Trophoblast cell (in vitro differentiated cells and primary cell): ENCODE measurements at regions not wholly inside any gene's neighbourhood (a gene's known extent, or its start where the extent isn't known, plus 50 kb on each side); places are given as distances from the start of the nearest gene placed in this dataset.
"Not testable (repeated sequence)": the region's sequence is repeated elsewhere in the genome, so short reads cannot be mapped to it uniquely, and the experiment has no call there.

Experiments
- DNase-seq, 2 donors: peaks; one replicate each; pipeline ENCODE4 v3.0.0-alpha.2; 2016
- H2AFZ ChIP-seq: 2 replicates; pipeline ENCODE4 v1.6.1; 2013; ENCODE audit warnings: low read length, moderate library complexity, mild to moderate bottlenecking; ENCODE audit not compliant: insufficient read depth, poor library complexity
- H2AK5ac ChIP-seq: 2 replicates; pipeline ENCODE4 v1.6.1; 2013; ENCODE audit warnings: mild to moderate bottlenecking, low read length
- H2BK120ac ChIP-seq: 2 replicates; pipeline ENCODE4 v1.6.1; 2013; ENCODE audit warnings: low read length, mild to moderate bottlenecking, moderate library complexity; ENCODE audit not compliant: insufficient read depth, poor library complexity
- H2BK12ac ChIP-seq: 2 replicates; pipeline ENCODE4 v1.6.1; 2013; ENCODE audit warnings: mild to moderate bottlenecking, low read length, moderate library complexity
- H2BK5ac ChIP-seq: 2 replicates; pipeline ENCODE4 v1.6.1; 2013; ENCODE audit warnings: low read length, low read depth, moderate library complexity, mild to moderate bottlenecking; ENCODE audit not compliant: poor library complexity
- H3K14ac ChIP-seq: 2 replicates; pipeline ENCODE4 v1.6.1; 2013; ENCODE audit warnings: mild to moderate bottlenecking, low read length
- H3K18ac ChIP-seq: 2 replicates; pipeline ENCODE4 v1.6.1; 2013; ENCODE audit warnings: mild to moderate bottlenecking, low read length
- H3K23ac ChIP-seq: 2 replicates; pipeline ENCODE4 v1.6.1; 2013; ENCODE audit warnings: low read length
- H3K27ac ChIP-seq: 2 replicates; pipeline ENCODE4 v1.5.1; 2013; ENCODE audit warnings: low read depth, mild to moderate bottlenecking, inconsistent platforms, low read length, moderate library complexity
- H3K27me3 ChIP-seq: 2 replicates; pipeline ENCODE4 v1.6.1; 2013; ENCODE audit warnings: inconsistent platforms, mild to moderate bottlenecking, low read length, moderate library complexity; ENCODE audit not compliant: insufficient read depth
- H3K36me3 ChIP-seq, 2 experiments: 1 replicate in 1 of 2; 2 replicates in 1 of 2; pipeline ENCODE4 v1.6.1; 2013; ENCODE audit warnings: low read length in 2 of 2, mild to moderate bottlenecking in 2 of 2, moderate library complexity in 1 of 2; ENCODE audit not compliant: insufficient read depth in 2 of 2, control insufficient read depth in 1 of 2
- H3K4ac ChIP-seq: 2 replicates; pipeline ENCODE4 v1.6.1; 2013; ENCODE audit warnings: low read depth, mild to moderate bottlenecking, low read length, moderate library complexity
- H3K4me1 ChIP-seq, 2 experiments: 1 replicate in 1 of 2; 2 replicates in 1 of 2; pipeline ENCODE4 v1.6.1; 2013; ENCODE audit warnings: low read length in 2 of 2, mild to moderate bottlenecking in 2 of 2, moderate library complexity in 1 of 2; ENCODE audit not compliant: insufficient read depth in 2 of 2, control insufficient read depth in 1 of 2
- H3K4me2 ChIP-seq: 2 replicates; pipeline ENCODE4 v1.6.1; 2013; ENCODE audit warnings: inconsistent platforms, mild to moderate bottlenecking, low read length, moderate library complexity
- H3K4me3 ChIP-seq: 2 replicates; pipeline ENCODE4 v1.5.1; 2013; ENCODE audit warnings: mild to moderate bottlenecking, low read depth, low read length, inconsistent platforms
- H3K79me1 ChIP-seq: one replicate; pipeline ENCODE4 v1.6.1; 2013; ENCODE audit warnings: low read length
- H3K79me2 ChIP-seq: 2 replicates; pipeline ENCODE4 v1.6.1; 2013; ENCODE audit warnings: low read length, mild to moderate bottlenecking; ENCODE audit not compliant: control insufficient read depth, insufficient read depth, poor library complexity
- H3K9ac ChIP-seq: 2 replicates; pipeline ENCODE4 v1.6.1; 2013; ENCODE audit warnings: mild to moderate bottlenecking, low read length
- H3K9me3 ChIP-seq: 2 replicates; pipeline ENCODE4 v1.6.1; 2013; ENCODE audit warnings: low read depth, mild to moderate bottlenecking, control low read depth, inconsistent platforms, low read length; ENCODE audit not compliant: insufficient read depth
- H4K12ac ChIP-seq: 2 replicates; pipeline ENCODE4 v1.6.1; 2013; ENCODE audit warnings: low read depth, mild to moderate bottlenecking, low read length, moderate library complexity
- H4K8ac ChIP-seq: 2 replicates; pipeline ENCODE4 v1.6.1; 2013; ENCODE audit warnings: low read depth, mild to moderate bottlenecking, low read length, moderate library complexity
- H4K91ac ChIP-seq: one replicate; pipeline ENCODE4 v1.6.1; 2013; ENCODE audit warnings: low read depth, mild to moderate bottlenecking, low read length, moderate library complexity
- WGBS: extraction: QIAGEN DNeasy Blood & Tissue Kit; methylation state at CpG from one replicate; pipeline ENCODE4 v1.1.7; 2013; ENCODE audit warnings: missing lambda C conversion rate; ENCODE audit not compliant: insufficient read length, insufficient coverage; ENCODE audit errors: extremely low coverage; 5-methylcytosine and 5-hydroxymethylcytosine counted together

- Histone ChIP-seq H3K23ac (no peak overlapping the region), H3K4ac (no peak overlapping the region), H3K4me1 (no peaks in the 10 kb centered on the region), H3K79me1 (no peaks in the 10 kb centered on the region), H3K27me3 (no peaks in the 10 kb centered on the region), H4K12ac (no peak overlapping the region), H2BK120ac (no peak overlapping the region), H2AK5ac (no peak overlapping the region), H3K9me3 (no peaks in the 10 kb centered on the region), H3K4me2 (no peak overlapping the region), H3K27ac (no peak overlapping the region), H2AFZ (no peak overlapping the region), H2BK12ac (no peak overlapping the region), H3K14ac (no peak overlapping the region), H3K18ac (no peak overlapping the region), H3K9ac (no peak overlapping the region), H3K36me3 (no peaks in the 10 kb centered on the region), H3K79me2 (no peaks in the 10 kb centered on the region), H2BK5ac (no peak overlapping the region), H3K4me3 (no peak overlapping the region), H4K8ac (no peak overlapping the region), H4K91ac (no peak overlapping the region)
- no CpG with 5 or more reads among the region's 1 CpG for WGBS
- no peak for DNase-seq
These were observed 570.9 kb upstream of the RAB6C start for GRCh38 chr2:129408570-129408969.

GRCh38 chr2:129417041-129417440 lies 562.4 kb upstream of the RAB6C start:
- H2BK120ac ChIP-seq, H3K4me2 ChIP-seq, H3K9me3 ChIP-seq, H3K14ac ChIP-seq, H4K91ac ChIP-seq, H3K18ac ChIP-seq, DNase-seq, H3K4ac ChIP-seq, H2AK5ac ChIP-seq, H4K8ac ChIP-seq, H3K23ac ChIP-seq, H3K36me3 ChIP-seq, H3K79me1 ChIP-seq, H3K27ac ChIP-seq, H4K12ac ChIP-seq, H3K79me2 ChIP-seq, H3K27me3 ChIP-seq, H3K4me3 ChIP-seq, H2AFZ ChIP-seq, H3K9ac ChIP-seq, H3K4me1 ChIP-seq, H2BK12ac ChIP-seq, H2BK5ac ChIP-seq: not testable (repeated sequence)
- no CpG with 5 or more reads among the region's 24 CpGs for WGBS

DNA sequence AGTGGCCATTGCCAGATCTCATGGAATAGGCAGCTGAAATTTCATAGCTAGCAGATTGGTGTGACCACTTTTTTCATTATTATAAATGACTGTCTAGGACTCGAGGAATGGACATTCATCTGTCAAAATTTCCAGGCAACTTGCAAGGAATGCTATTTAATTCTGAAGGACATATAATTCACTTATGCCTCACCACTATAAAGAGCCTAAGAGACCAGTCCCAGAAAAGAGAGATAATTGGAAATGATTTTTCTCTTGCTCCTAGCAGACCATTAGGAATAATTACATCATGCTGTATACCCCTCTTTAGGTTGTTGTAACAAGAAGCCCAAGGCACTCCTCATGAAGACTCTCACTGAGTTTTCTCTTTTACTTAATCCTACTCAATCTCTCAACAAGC lies 557.4 kb upstream of the RAB6C start:
- no peak overlapping the region for H2BK5ac ChIP-seq
- H4K8ac ChIP-seq, result no peak overlapping the region
- H2BK12ac ChIP-seq, result no peak overlapping the region
- no peak overlapping the region for H3K9ac ChIP-seq
- no peaks in the 10 kb centered on the region for H3K79me2 ChIP-seq
- no peaks in the 10 kb centered on the region for H3K36me3 ChIP-seq
- no peaks in the 10 kb centered on the region for H3K79me1 ChIP-seq
- no peak overlapping the region for H2AK5ac ChIP-seq
- H3K27me3 ChIP-seq, result no peaks in the 10 kb centered on the region
- no peak overlapping the region for H2AFZ ChIP-seq
- H4K12ac ChIP-seq, result no peak overlapping the region
- H3K4me3 ChIP-seq, result no peak overlapping the region
- H2BK120ac ChIP-seq, result no peak overlapping the region
- no peak overlapping the region for H3K4ac ChIP-seq
- H3K18ac ChIP-seq, result no peak overlapping the region
- DNase-seq, result no peak
- no peak overlapping the region for H3K27ac ChIP-seq
- H3K23ac ChIP-seq, result no peak overlapping the region
- no peak overlapping the region for H4K91ac ChIP-seq
- no CpG with 5 or more reads among the region's 1 CpG for WGBS
- H3K14ac ChIP-seq, result no peak overlapping the region
- H3K9me3 ChIP-seq, result no peaks in the 10 kb centered on the region
- no peaks in the 10 kb centered on the region for H3K4me1 ChIP-seq
- H3K4me2 ChIP-seq, result no peak overlapping the region

DNA sequence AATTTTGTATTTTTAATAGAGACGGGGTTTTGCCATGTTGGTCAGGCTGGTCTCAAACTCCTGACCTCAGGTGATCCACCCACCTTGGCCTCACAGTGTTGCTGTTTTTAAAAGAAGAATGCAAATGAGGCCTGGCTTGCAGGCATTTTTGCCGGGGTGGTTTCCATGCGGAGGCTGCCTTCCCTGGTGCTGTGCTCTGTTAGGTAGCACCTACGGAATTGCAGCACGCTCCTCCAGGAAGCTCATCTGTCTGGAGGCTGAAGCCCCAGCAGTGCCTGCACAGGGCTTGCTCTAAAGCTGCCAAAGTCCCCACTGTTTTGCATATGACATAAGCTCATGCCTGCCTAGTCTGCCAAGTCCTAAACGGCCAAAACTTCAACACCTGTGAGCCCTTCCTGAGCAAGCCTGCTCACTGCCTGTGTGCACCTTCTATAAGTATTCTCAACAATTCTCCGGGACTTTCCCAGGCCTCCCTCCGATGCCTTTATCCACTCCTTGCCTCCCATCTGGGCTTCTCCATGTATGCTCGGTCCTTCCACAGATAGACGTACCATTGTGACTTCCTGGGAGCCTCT lies 551.3 kb upstream of the RAB6C start:
- no peak overlapping the region for H2AFZ ChIP-seq
- H3K9ac ChIP-seq, result no peak overlapping the region
- H2BK5ac ChIP-seq, result no peak overlapping the region
- H3K14ac ChIP-seq, result no peak overlapping the region
- no peaks in the 10 kb centered on the region for H3K36me3 ChIP-seq
- H3K27ac ChIP-seq, result no peak overlapping the region
- no peak overlapping the region for H3K4me2 ChIP-seq
- H3K4me3 ChIP-seq, result no peak overlapping the region
- no peak overlapping the region for H4K8ac ChIP-seq
- H3K23ac ChIP-seq, result no peak overlapping the region
- H3K79me1 ChIP-seq, result no peaks in the 10 kb centered on the region
- H4K12ac ChIP-seq, result no peak overlapping the region
- H3K9me3 ChIP-seq, result no peaks in the 10 kb centered on the region
- no peak overlapping the region for H4K91ac ChIP-seq
- no peak overlapping the region for H2BK12ac ChIP-seq
- H3K4me1 ChIP-seq, result no peaks in the 10 kb centered on the region
- WGBS, result no CpG with 5 or more reads among the region's 10 CpGs
- no peaks in the 10 kb centered on the region for H3K79me2 ChIP-seq
- H3K18ac ChIP-seq, result no peak overlapping the region
- H2AK5ac ChIP-seq, result no peak overlapping the region
- no peak overlapping the region for H2BK120ac ChIP-seq
- no peak for DNase-seq
- no peaks in the 10 kb centered on the region for H3K27me3 ChIP-seq
- H3K4ac ChIP-seq, result no peak overlapping the region
